Spleen (tissue), 11 donors: ENCODE measurements at regions not wholly inside any gene's neighbourhood (a gene's known extent, or its start where the extent isn't known, plus 50 kb on each side); places are given as distances from the start of the nearest gene placed in this dataset.

Experiments
- DNase-seq: peaks from one replicate; pipeline ENCODE4 v3.0.0-alpha.2; 2020
- H3K27ac ChIP-seq, 8 donors: fragments of 200-600 bp; sonication (generic) in 7 of 8; 1 replicate in 4 of 8; 2 replicates in 4 of 8; pipeline versions ENCODE4 v1.5.0 to v1.8.0; 2016 to 2021; ENCODE audit warnings: inconsistent platforms in 4 of 8, mild to moderate bottlenecking in 4 of 8, moderate library complexity in 1 of 8
- H3K27me3 ChIP-seq, 7 donors: fragments of 200-600 bp; sonication (generic) in 6 of 7; replicated peaks in 1 of 7; 1 replicate in 4 of 7; 2 replicates in 3 of 7; pipeline versions ENCODE4 v1.5.0 to v1.8.0; 2016 to 2021; ENCODE audit warnings: inconsistent platforms in 3 of 7, mild to moderate bottlenecking in 1 of 7
- H3K36me3 ChIP-seq, 6 donors: fragments of 200-600 bp; sonication (generic) in 5 of 6; 1 replicate in 4 of 6; 2 replicates in 2 of 6; pipeline versions ENCODE4 v1.5.0 to v1.8.0; 2016 to 2021; ENCODE audit warnings: inconsistent platforms in 2 of 6
- H3K4me1 ChIP-seq, 6 donors: fragments of 200-600 bp; sonication (generic) in 5 of 6; 1 replicate in 3 of 6; 2 replicates in 3 of 6; pipeline versions ENCODE4 v1.5.0 to v1.8.0; 2016 to 2021; ENCODE audit warnings: inconsistent platforms in 3 of 6
- H3K4me3 ChIP-seq, 8 donors: fragments of 200-600 bp; sonication (generic) in 7 of 8; 1 replicate in 4 of 8; 2 replicates in 4 of 8; pipeline versions ENCODE4 v1.5.0 to v1.8.0; 2016 to 2021; ENCODE audit warnings: inconsistent platforms in 4 of 8, mild to moderate bottlenecking in 4 of 8, moderate library complexity in 2 of 8
- H3K9me3 ChIP-seq, 8 donors: fragments of 200-600 bp; sonication (generic) in 7 of 8; 1 replicate in 4 of 8; 2 replicates in 4 of 8; pipeline versions ENCODE4 v1.5.0 to v1.8.0; 2016 to 2021; ENCODE audit warnings: inconsistent platforms in 4 of 8
- CTCF ChIP-seq, 11 experiments: fragments of 200-600 bp in 7 of 11; fragments of 450-650 bp in 4 of 11; sonication (generic) in 4 of 11; IDR thresholded peaks in 8 of 11; conservative IDR thresholded peaks in 3 of 11; 1 replicate in 7 of 11; 2 replicates in 4 of 11; pipeline versions ENCODE4 v1.4.0 to v1.8.0; 2016 to 2021; ENCODE audit warnings: antibody characterized with exemption in 11 of 11, inconsistent platforms in 4 of 11, mild to moderate bottlenecking in 1 of 11
- POLR2A ChIP-seq, 3 donors: fragments of 450-650 bp; IDR thresholded peaks; one replicate each; pipeline ENCODE4 v1.5.1; 2017; ENCODE audit warnings: antibody characterized with exemption in 3 of 3, mild to moderate bottlenecking in 1 of 3
- POLR2AphosphoS5 ChIP-seq, 3 donors: sonication (generic); formaldehyde crosslinking; IDR thresholded peaks; one replicate each; pipeline ENCODE4 v1.5.1; 2017; ENCODE audit warnings: antibody characterized with exemption in 3 of 3
- WGBS, 5 donors: extraction: QIAGEN DNeasy Blood & Tissue Kit in 3 of 5; methylation state at CpG; one replicate each; pipeline versions ENCODE4 v1.1.5 to v1.1.7; 2013 to 2018; 5-methylcytosine and 5-hydroxymethylcytosine counted together
- intact Hi-C: fragments of 100-400 bp; cut with DNase I; formaldehyde crosslinking; loops from one replicate; pipeline ENCODE4 v1.15.0; 2023; ENCODE audit warnings: low total_unique reads
- donor health status: healthy with polysubstance abuse.
- donor health status: DM: no; HTN: no; CAD: no; lungs with moderate emphysema.
- donor health status: DM: no; HTN: no; CAD: no.
- donor health status: Bipolar disorder and iron deficiency.
- donor health status: healthy.
- donor health status: DM: no; HTN: no; CAD: no.
- donor health status: DM: yes; HTN: yes; CAD: no.

DNA sequence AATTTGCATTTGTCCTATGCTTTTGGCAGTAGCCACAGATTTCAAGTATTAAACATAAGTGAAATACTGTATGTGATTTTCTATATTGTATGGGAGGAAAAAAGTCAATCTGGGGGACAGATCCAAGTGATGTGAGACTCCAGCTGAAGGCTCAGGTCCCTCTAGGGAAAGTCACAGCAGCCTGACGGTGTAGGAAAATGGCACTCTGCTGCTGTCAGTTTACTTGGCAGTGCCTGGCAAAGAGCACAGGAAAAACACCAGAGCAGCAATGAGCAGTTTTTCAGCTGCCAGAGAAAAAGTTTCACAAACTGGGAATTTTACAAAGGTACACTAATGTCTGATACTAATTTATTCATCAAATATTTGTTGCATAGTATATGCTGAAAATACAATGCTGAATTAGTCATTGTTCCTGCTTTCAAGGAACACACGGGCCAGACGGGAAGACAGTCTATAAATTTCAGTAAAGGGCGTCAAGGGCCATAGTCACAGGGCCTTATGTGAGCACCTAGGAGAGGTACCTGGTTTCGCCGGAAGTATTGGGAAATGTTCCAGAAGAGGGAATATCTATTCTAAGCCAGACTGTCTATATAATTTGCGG, 66.2 kb upstream of the SLC38A2 start:
- Histone ChIP-seq H3K4me1 (no peaks in the 10 kb centered on the region), H3K4me3 (no peak overlapping the region), H3K36me3 (no peaks in the 10 kb centered on the region), H3K27me3 (no peaks in the 10 kb centered on the region), H3K9me3 (no peaks in the 10 kb centered on the region), H3K27ac (no peak overlapping the region)
- intact Hi-C loops, result no loop called here
- DNase-seq, result no peak
- no peak for TF ChIP-seq POLR2AphosphoS5 (IDR thresholded peaks at IDR 0.05)
- TF ChIP-seq POLR2A (IDR thresholded peaks at IDR 0.05), result no peak
- no peak for TF ChIP-seq CTCF (IDR thresholded peaks at IDR 0.05 in 8 of 11, conservative IDR thresholded peaks at IDR 0.05 in 3 of 11)
- 74 to 93% (median 91%) methylated on average over 7 of the region's 7 CpGs for WGBS, 5 donors

GRCh38 chr12:46438256-46438655, 65.7 kb upstream of the SLC38A2 start:
- Histone ChIP-seq H3K27ac (no peak overlapping the region), H3K4me1 (no peaks in the 10 kb centered on the region), H3K36me3 (no peaks in the 10 kb centered on the region), H3K4me3 (no peak overlapping the region), H3K27me3 (no peaks in the 10 kb centered on the region), H3K9me3 (no peaks in the 10 kb centered on the region)
- no peak for DNase-seq
- intact Hi-C loops, result no loop called here
- WGBS, 5 donors, result 92 to 96% (median 96%) methylated on average over 4 of the region's 4 CpGs
- no peak for TF ChIP-seq POLR2A (IDR thresholded peaks at IDR 0.05)
- no peak for TF ChIP-seq CTCF (IDR thresholded peaks at IDR 0.05 in 8 of 11, conservative IDR thresholded peaks at IDR 0.05 in 3 of 11)
- TF ChIP-seq POLR2AphosphoS5 (IDR thresholded peaks at IDR 0.05), result no peak

GRCh38 chr12:46437469-46437868, 64.9 kb upstream of the SLC38A2 start:
- no peaks in the 10 kb centered on the region for H3K27me3 ChIP-seq
- WGBS, 5 donors, result 88 to 97% (median 93%) methylated on average over 2 of the region's 2 CpGs
- intact Hi-C loops, result no loop called here
- H3K36me3 ChIP-seq, result no peaks in the 10 kb centered on the region
- H3K4me1 ChIP-seq, result peaks cover 0 to 4% (median under 1%) of the 10 kb centered on the region in 6 donors
- no peaks in the 10 kb centered on the region for H3K9me3 ChIP-seq
- no peak for DNase-seq
- no peak overlapping the region for H3K4me3 ChIP-seq
- no peak overlapping the region for H3K27ac ChIP-seq
- TF ChIP-seq CTCF (IDR thresholded peaks at IDR 0.05 in 8 of 11, conservative IDR thresholded peaks at IDR 0.05 in 3 of 11) (no peak), POLR2AphosphoS5 (IDR thresholded peaks at IDR 0.05) (no peak), POLR2A (IDR thresholded peaks at IDR 0.05) (no peak)

GRCh38 chr12:46436747-46437146, 64.2 kb upstream of the SLC38A2 start:
- Histone ChIP-seq H3K27ac (no peak overlapping the region), H3K4me3 (no peak overlapping the region), H3K27me3 (no peaks in the 10 kb centered on the region), H3K4me1 (peaks cover 0 to 12% (median 6%) of the 10 kb centered on the region in 6 donors), H3K9me3 (no peaks in the 10 kb centered on the region), H3K36me3 (no peaks in the 10 kb centered on the region)
- no peak for DNase-seq
- 59 to 74% (median 68%) methylated on average over 3 of the region's 3 CpGs for whole genome bisulfite sequencing, 5 donors
- no peak for TF ChIP-seq CTCF (IDR thresholded peaks at IDR 0.05 in 8 of 11, conservative IDR thresholded peaks at IDR 0.05 in 3 of 11)
- TF ChIP-seq POLR2A (IDR thresholded peaks at IDR 0.05), result no peak
- no peak for TF ChIP-seq POLR2AphosphoS5 (IDR thresholded peaks at IDR 0.05)
- intact Hi-C loops, result no loop called here
